ENCODE measurements at regions not wholly inside any gene's neighbourhood (a gene's known extent, or its start where the extent isn't known, plus 50 kb on each side); places are given as distances from the start of the nearest gene placed in this dataset.

- TF ChIP-seq CTCF (IDR thresholded peaks at IDR 0.05; ENCODE audit: control extremely low read depth in 1 of 3, insufficient read depth in 1 of 3, low read depth in 1 of 3, low read length in 3 of 3): no peak
- no peak for TF ChIP-seq EZH2 (IDR thresholded peaks at IDR 0.05; ENCODE audit: low read depth, low read length, severe bottlenecking)
- no peak for TF ChIP-seq ASH2L (IDR thresholded peaks at IDR 0.05; ENCODE audit: low read length)
- TF ChIP-seq USF2 (IDR thresholded peaks at IDR 0.05; ENCODE audit: low read length): no peak
- no peak for TF ChIP-seq MAX (IDR thresholded peaks at IDR 0.05)
- TF ChIP-seq RAD21 (IDR thresholded peaks at IDR 0.05 in 1 of 2, conservative IDR thresholded peaks at IDR 0.05 in 1 of 2; ENCODE audit: low read depth in 2 of 2, low read length in 2 of 2): no peak
- no peak for TF ChIP-seq CREB1 (IDR thresholded peaks at IDR 0.05)
- TF ChIP-seq POLR2AphosphoS5 (IDR thresholded peaks at IDR 0.05; ENCODE audit: low read depth, low read length): no peak
- no peak for TF ChIP-seq SUZ12 (IDR thresholded peaks at IDR 0.05; ENCODE audit: low read length)
- TF ChIP-seq PHF8 (conservative IDR thresholded peaks at IDR 0.05; ENCODE audit: low read depth, low read length): no peak
- no peak for TF ChIP-seq TCF12 (IDR thresholded peaks at IDR 0.05; ENCODE audit: low read depth, low read length)
- no peak for TF ChIP-seq POLR2A (IDR thresholded peaks at IDR 0.05; ENCODE audit: control extremely low read depth in 1 of 2, low read depth in 2 of 2, low read length in 2 of 2)
- TF ChIP-seq RBBP5 (IDR thresholded peaks at IDR 0.05; ENCODE audit: borderline replicate concordance, low read depth, low read length): no peak
Measured at GRCh38 chr3:105246536-105246935, 120.2 kb upstream of the ALCAM start.
